ENCODE measurements at regions not wholly inside any gene's neighbourhood (a gene's known extent, or its start where the extent isn't known, plus 50 kb on each side); places are given as distances from the start of the nearest gene placed in this dataset.
"Not testable (repeated sequence)": the region's sequence is repeated elsewhere in the genome, so short reads cannot be mapped to it uniquely, and the experiment has no call there.

DNA sequence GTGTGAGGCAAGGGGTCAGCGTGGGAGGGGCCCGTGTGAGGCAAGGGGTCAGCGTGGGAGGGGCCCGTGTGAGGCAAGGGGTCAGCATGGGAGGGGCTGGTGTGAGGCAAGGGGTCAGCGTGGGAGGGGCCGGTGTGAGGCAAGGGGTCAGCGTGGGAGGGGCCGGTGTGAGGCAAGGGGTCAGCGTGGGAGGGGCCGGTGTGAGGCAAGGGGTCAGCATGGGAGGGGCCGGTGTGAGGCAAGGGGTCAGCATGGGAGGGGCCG lies 119.2 kb downstream of the SEPTIN14 start:
- DNase-seq: not testable (repeated sequence)

DNA sequence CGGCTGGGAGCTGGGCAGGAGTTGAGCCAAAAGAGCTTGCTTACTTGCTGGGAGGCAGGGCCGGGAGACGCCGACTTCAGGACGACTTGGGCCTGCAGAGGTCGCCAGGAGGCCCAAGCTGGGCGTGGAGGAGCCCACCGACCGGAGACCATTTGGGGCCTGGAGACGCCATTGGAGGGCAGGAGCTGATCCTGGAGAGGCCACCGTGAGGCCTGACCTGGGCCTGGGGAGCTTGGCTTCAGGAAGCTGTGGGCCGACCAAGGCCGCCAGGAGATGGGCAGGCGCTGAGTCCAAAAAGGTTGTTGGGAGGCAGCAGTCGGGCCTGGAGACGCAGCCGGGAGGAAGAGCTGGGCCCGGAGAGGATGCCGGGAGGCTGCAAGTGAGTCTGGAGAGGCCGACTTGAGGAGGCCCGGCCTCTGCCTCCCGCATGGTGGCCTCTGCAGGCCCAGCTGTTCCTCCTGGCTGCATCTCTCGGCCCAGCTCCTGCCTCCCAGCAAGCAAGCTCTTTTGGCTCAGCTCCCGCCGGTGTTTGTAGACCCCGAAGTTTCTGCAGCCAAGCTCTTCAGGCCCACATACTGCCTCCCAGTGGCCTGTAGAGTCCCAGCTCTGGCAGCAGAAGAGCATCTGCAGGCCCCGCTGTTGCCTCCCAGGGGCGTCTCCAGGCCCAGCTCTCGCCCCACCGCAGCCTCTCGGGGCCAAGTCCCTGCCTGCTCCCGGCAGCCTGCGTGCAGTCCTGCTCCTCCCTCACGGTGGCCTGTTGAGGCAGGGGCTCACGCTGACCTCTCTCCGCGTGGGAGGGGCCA lies 119.7 kb downstream of the SEPTIN14 start:
- DNase-seq: not testable (repeated sequence)

DNA sequence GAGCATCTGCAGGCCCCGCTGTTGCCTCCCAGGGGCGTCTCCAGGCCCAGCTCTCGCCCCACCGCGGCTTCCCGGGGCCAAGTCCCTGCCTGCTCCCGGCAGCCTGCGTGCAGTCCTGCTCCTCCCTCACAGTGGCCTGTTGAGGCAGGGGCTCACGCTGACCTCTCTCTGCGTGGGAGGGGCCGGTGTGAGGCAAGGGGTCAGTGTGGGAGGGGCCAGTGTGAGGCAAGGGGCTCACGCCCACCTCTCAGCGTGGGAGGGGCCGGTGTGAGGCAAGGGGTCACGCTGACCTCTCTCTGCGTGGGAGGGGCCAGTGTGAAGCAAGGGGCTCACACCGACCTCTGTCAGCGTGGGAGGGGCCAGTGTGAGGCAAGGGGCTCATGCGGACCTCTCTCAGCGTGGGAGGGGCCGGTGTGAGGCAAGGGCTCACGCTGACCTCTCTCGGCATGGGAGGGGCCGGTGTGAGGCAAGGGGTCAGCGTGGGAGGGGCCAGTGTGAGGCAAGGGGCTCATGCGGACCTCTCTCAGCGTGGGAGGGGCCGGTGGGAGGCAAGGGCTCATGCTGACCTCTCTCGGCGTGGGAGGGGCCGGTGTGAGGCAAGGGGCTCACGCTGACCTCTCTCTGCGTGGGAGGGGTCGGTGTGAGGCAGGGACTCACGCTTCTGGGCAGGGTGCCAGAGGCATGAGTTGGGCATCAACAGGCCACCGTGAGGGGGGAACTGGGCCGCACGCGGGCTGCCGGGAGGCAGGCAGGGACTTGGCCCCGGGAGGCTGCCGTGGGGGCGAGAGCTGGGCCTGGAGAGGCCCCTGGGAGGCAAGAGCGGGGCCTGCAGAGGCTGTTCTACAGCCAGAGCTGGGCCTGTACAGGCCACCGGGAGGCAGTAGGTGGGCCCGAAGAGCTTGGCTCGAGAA lies 120.6 kb downstream of the SEPTIN14 start:
- DNase-seq: not testable (repeated sequence)

DNA sequence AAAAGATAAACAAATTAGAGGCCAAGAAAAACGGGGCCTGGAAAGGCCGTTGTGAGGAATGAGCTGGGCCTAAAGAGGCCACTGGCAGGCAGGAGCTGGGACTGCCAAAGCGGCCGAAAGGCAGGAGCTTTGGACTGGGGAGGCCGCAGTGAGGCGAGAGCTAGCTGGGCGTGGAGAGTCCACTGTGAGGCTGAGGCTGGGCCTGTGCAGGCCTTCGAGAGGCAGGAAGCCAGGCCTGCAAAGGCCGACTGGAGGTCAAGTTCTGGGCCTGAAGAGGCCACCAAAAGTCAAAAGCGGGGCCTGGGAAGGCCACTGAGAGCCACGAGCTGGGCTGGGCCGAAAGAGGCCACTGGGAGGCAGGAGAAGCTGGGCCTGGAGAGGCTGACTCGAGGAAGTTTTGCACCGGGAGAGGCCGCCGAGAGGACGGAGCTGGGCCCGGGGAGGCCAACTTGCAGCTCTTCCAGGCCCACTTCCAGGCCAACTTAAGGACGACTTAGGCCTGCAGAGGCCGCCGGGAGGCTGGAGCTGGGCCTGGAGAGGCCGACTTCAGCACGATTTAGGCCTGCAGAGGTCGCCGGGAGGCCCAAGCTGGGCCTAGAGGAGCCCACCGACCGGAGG lies 121.8 kb downstream of the SEPTIN14 start:
- DNase-seq: not testable (repeated sequence)

DNA sequence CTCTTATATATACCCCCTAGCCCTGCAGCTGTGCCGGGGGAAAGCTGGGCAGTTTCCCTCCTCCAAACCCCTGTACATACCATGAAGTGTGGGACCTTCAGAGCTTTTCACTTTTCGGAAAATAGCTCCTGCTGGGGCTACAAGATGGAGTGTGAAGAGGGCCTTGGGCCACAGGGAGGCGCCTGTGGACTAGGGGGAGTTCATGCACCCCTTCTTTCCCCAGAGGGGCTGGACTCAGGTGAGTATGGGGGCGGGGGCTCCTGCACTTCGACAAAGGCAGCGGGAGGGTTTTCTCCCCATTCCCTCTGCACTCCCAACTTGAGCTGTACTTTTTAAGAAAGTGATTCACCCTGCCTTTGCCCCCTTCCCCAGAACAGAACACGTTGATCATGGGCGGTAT lies 122.5 kb downstream of the SEPTIN14 start:
- DNase-seq: not testable (repeated sequence)

DNA sequence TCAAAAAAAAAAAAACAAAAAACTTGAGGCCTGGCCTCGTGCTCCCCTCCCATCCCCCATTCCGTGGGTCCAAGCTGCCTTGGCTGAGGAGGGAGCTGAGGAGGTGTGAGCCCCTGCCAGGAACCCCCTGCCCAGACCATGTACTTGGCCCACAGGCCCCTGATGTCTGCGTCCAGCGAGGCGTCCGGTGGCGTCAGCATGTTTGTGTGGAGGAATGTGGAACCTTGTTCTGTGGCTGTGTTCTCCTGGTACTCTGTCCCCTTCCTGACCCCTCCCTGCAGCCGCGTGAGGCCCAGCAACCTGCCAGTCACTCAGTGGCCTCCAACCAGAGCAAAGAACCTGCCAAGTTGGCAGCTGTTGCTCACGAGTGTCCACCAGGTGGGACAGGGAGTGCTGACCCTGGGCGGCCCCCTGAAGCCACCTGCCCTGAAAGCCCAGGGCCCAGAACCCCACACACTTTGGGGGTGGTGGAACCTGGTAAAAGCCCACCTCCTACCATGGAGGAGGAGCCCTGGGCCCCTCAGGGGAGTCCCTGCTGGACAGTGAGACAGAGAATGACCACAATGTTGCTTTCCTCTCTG lies 125.8 kb downstream of the SEPTIN14 start:
- DNase-seq: not testable (repeated sequence)

DNA sequence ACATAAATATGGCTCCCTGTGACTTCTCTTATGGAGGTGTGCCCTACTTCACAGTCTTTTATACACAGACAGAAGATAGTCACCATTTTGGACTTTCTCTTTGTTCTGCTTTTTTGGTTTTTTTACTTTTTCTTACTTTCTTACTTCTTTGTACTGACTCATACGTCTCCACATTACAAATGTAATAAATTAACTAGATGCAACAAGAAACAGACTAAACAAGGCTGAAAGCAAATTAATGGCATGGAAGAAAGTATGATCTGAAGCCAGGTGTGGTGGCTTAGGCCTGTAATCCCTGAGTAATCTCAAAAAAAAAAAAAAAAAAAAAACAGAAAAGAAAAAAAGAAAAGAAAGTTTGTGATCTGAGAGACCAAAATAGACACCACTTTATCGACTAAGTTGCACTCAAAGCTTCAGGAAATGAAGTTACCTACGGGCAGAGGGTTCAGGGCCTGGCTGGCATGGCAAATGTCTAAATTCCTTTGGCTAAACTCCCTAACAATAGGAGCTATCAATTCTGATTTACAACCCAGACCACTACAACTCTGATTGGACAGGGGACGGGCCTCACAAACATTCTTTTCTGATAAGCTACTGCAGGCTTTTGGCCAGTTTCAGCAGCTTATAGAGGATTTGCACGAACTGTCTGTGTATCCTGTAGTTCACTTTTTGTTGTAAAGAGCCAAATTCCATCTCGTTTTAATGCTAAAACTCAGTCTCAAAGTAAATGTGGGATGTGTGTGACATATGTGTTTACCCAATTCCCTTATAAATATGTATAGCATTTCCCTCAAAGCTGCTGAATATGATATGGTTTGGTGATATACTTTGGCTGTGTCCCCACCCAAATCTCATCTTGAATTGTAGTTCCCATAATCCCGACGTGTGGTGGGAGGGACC lies 129.1 kb downstream of the SEPTIN14 start:
- DNase-seq: no peak

DNA sequence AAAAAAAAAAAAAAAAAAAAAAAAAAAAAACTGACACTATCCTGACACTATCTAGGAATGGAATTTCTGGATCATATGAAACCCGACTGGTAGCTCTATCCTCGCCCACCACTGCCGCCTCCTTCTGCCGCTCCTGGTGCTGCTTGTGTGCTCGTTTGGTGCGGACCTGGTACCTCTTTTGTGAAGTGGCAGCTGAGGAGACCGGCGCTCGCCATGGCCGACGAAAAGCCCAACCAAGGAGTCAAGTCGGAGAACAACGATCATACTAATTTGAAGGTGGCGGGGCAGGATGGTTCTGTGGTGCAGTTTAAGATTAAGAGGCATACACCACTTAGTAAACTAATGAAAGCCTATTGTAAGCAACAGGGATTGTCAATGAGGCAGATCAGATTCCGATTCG lies 130.6 kb downstream of the SEPTIN14 start:
- no peak for DNase-seq

DNA sequence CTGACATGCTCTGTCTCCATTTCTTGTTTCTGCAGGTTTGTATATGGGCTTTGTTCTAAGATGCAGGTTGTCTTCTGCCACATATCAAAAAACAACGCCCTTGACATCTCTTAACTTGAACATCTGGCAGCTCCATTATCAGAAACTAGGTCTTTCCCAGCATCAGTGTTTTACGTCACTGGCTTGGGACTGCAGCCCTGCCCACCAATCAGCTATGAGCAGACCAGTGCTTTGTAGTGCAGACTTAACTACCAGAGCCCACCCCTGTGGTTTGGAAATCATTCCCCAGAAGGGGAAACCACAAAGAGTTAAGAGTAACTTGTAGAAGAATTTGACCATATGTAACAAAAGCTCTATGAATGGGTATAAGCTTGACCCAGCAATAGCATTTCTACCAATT lies 132.4 kb downstream of the SEPTIN14 start:
- no peak for DNase-seq

DNA sequence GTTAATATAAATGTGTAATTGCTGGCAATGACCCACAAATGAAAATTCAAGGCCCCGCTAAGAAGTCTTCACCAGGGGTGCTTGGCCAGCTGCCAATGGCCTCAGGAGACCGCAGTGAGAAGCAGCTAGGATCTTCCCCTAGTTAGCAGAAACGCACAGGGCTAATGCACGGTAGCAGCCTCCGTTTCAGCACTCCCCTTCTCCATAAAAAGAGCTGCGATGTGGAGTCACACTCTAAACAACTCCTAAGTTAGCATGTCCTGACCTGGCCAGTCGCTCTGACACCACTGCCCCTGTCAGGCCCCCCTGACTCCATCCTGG lies 139.0 kb downstream of the SEPTIN14 start:
- DNase-seq: no peak

DNA sequence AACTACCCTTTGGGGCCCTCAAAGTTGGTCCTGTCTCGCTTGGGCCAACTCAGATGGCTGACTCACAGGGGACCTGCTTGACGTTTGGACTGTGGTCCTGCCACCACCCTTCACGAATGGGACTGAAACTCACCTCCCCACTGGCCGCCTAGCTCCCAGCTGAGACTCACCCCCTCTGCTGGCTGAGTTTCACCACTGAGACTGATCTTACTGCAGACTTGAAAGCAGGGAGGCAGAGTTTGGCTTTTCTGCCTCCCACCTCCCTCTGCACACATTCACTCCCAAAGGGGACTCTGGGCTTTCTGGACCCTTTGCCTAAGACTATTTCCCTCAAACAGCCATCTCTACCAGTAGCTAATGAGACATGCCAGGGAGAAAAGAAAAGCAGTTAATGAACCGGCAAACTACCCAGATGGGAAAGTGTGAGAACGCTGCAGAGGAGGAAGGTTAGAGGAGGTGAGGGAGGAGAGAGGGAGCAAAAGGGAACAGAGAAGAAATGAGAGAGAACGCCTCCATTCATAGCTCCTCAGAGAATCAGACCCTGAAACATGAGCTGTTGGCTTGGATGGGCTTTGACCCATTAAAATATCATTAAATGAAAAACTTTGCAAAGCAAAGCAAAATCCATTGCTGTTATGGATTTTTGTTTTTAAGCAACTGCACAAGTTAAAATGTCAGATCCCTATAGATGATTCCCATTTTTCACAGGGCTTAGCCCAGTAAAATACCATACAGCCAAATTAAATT lies 139.5 kb downstream of the SEPTIN14 start:
- not testable (repeated sequence) for DNase-seq

DNA sequence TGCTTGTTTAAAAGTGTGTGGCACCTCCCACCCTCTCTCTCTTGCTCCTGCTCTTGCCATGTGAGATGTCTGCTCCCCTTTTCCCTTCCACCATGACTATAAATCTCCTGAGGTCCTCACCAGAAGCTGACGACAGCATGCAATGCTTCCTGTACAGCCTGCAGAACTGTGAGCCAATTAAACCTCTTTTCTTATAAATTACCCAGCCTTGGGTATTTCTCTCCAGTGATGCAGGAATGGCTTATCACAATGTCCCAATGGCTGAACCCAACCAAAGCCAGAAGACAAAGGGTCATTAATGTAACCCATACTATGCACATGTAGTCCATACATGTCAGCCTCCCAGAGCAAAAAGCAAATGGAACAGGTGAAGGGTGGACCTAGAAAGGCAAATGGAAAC lies 141.5 kb downstream of the SEPTIN14 start:
- not testable (repeated sequence) for DNase-seq

DNA sequence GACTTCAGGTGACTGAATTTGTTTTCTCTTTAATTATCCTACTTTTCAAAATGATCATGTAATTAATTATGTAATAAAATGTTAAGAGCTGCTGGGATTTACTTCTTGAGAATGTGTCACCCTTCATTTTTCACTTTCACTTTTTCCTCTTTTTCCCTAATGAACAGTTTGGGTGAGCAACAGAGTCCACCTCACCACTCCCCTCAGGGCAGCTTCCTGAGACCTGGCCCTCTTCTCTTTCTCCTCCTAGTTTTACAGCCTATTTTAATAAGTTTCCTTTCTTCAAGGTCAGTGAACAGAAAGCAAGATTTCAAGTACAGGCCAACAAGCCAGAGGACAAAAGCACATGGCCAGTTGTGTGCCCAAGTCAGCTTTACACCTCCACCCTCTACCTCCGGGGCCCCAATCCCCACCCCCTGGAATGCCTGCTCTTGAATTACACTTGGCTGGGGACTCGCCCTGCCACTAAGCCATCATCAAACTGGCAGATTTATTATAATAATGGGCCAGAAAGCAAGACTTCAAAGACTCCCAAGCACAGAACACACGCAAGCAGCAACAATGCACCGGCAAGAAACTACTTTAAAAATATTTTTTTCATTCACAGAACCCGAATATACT lies 143.1 kb upstream of the VOPP1 start:
- DNase-seq: not testable (repeated sequence)

DNA sequence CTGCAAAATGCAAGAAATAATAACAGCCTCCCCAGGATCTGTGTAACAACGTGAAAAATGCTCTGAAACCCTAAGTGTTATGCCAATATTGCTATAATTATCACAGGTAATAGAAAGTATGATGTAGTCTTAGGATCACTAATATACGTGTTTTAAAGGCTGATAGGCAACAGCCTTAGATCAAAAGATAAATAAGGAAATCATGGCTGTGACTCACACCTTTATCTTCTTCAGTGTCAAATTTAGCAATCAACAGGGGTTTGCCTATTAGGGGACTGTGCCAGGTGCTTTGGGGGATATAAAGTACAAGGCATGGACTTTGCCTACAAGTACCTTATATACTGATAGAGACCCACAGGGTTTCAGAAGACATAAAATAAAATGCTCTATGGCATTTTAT lies 142.1 kb upstream of the VOPP1 start:
- DNase-seq: not testable (repeated sequence)

DNA sequence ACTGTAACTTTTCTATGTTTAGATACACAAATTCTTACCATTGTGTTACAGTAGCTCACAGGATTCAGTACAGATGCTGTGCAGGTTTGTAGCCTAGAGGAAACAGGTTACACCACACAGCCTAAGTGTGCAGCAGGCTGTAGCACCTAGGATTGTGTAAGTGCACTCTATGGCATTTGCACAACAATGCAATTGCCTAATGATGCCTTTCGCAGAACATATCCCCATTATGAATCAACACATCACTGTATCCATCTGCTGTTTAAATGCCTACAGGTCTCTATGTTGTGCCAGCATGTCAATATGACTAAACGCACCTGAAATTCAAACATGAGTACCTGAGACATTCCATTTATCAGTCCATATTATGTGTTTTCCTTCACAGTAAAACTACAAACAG lies 138.0 kb upstream of the VOPP1 start:
- DNase-seq: not testable (repeated sequence)

DNA sequence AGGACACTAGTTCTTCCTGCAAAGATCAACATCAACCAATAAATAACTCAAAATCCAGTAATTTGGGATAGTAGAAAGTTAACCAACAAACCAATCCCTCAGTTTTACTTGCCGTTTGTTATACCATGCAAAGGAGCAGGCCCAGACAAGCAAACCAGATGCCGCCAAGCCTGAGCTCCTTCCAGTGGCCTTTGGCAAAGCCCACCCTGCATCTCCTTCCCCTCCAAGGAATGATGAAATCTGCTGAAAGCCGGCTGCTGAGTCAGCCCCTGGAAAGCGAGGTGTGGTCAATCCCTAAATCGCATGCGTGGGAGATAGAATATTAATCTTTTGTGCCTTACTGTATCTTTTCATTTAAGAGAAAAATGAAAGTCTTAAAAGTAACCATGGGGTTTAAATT lies 135.7 kb upstream of the VOPP1 start:
- DNase-seq: not testable (repeated sequence)

DNA sequence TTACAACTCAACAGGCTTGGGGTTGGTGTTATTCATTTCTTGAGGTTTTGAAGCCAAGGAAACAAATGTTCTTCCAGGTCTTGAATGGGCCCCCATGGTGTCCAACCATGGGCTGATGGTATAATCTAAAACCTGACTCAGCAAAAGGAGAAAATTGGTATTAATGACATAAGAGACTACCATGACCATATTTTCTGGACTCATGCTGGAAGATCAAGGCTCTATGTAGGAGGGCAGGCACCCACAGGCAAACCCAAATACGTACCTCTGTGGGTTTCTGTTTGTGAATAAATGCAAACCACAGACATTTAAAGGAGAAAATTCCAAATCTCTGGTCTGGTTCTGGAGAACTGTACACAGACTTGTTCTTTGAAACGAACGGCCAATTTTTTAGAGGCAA lies 135.1 kb upstream of the VOPP1 start:
- not testable (repeated sequence) for DNase-seq

DNA sequence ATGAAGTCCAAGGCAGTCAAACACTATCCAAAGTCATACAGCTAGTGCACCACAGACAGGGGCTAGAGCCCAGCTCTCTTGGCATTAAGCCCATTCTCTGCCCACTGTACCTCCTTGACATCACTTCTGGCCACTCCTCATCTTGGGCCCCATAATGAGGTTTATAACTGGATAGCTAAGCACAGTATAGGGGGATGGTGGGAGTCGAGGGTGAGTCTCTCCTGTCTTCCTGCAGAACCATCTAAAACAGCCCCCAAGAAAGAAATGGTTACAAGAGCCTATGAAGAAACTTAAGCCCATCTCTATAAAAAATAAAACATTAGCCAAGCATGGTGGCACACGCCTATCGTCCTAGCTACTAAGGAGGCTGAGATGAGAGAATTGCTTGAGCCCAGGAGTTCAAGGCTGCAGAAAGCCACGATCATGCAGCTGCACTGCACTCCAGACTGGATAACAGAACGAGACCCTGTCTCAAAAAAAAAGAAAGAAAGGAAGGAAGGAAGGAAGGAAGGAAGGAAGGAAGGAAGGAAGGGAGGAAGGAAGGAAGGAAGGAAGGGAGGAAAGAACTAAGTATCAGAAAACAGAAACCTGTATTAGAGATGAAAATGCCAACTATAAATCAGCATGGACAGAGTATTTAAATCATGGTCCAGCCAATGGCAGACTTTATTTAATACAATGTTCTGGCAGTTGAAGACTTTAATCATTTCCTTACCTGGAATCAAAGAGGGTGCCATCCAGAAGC lies 134.3 kb upstream of the VOPP1 start:
- DNase-seq: not testable (repeated sequence)

DNA sequence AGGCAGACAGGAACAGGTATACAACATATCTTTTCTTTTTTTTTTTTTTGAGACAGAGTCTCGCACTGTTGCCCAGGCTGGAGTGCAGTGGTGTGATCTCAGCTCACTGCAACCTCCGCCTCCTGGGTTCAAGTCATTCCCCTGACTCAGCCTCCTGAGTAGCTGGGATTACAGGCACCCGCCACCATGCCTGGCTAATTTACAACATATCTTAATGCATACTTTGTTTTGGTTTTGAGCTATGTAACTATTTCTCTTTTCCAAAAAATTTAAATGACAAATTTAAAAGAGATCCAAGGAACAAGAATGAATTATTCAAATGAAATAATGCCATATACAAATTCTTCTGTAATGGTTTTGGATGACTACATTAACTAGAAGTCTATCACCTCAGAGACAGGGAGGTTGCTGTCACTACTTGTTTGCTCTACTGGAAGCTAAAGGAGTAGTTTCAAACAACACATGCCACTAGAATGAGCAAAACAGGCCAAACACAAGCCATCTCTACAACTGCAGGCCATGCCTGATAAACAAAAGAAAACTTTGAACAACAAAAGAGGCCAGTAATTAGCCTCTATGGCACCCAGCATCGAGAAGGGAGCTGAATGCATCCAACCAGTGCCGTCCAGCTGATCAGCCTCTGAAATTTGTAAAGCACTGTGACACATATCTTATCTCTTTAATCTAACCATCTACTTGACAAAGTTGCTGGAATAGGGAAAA lies 133.6 kb upstream of the VOPP1 start:
- not testable (repeated sequence) for DNase-seq
